ENCODE measurements at regions not wholly inside any gene's neighbourhood (a gene's known extent, or its start where the extent isn't known, plus 50 kb on each side); places are given as distances from the start of the nearest gene placed in this dataset.

DNA sequence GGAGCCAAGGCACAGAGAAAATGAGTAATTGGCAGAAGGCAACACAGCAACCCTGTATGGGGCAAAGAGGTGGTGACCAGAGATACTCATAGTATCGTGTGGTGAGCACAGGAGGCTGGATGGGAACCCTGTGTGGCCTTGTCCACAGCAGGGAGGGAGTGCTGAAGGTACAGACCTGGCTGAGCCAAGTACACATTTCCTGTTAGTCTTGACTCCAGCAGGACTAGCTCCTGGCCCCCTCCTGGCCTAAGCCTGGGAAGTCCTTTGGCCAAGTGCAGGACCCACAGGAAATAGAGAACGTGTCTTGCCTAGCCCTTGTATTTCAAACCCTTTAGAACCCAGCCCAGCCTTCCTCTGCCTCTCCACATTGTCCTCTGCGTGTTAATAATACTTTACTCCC lies 289.8 kb upstream of the PWP1 start:
- TF ChIP-seq, protein P1, sequence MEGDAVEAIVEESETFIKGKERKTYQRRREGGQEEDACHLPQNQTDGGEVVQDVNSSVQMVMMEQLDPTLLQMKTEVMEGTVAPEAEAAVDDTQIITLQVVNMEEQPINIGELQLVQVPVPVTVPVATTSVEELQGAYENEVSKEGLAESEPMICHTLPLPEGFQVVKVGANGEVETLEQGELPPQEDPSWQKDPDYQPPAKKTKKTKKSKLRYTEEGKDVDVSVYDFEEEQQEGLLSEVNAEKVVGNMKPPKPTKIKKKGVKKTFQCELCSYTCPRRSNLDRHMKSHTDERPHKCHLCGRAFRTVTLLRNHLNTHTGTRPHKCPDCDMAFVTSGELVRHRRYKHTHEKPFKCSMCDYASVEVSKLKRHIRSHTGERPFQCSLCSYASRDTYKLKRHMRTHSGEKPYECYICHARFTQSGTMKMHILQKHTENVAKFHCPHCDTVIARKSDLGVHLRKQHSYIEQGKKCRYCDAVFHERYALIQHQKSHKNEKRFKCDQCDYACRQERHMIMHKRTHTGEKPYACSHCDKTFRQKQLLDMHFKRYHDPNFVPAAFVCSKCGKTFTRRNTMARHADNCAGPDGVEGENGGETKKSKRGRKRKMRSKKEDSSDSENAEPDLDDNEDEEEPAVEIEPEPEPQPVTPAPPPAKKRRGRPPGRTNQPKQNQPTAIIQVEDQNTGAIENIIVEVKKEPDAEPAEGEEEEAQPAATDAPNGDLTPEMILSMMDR (IDR thresholded peaks at IDR 0.05; ENCODE audit: low read length) = no peak
- no peak for TF ChIP-seq EZH2 (IDR thresholded peaks at IDR 0.05; ENCODE audit: borderline replicate concordance, low read length)

All from OCI-LY1 (cell line).